ENCODE measurements at regions not wholly inside any gene's neighbourhood (a gene's known extent, or its start where the extent isn't known, plus 50 kb on each side); places are given as distances from the start of the nearest gene placed in this dataset.

- 68 to 76% methylated on average over 5 of the region's 5 CpGs for WGBS, 2 donors
- no peaks in the 10 kb centered on the region for H3K9me3 ChIP-seq (ENCODE audit: control insufficient read depth, low read length)
Measured at GRCh38 chr3:135699741-135700140, 265.8 kb upstream of the PPP2R3A start.

GRCh38 chr3:135706758-135707375 is 258.7 kb upstream of the PPP2R3A start:
- intact Hi-C loops (cut with DNase I): no loop called here
- Histone ChIP-seq H3K4me1 (ENCODE audit: control insufficient read depth in 1 of 2, insufficient read depth in 2 of 2, low read length in 2 of 2) (no peaks in the 10 kb centered on the region), H3K9me3 (ENCODE audit: control insufficient read depth, low read length) (peaks cover 2% of the 10 kb centered on the region), H3K27me3 (ENCODE audit: control insufficient read depth in 1 of 2, insufficient read depth in 2 of 2, low read length in 1 of 2) (peaks cover 0 to 2% of the 10 kb centered on the region in 2 donors), H3K4me3 (ENCODE audit: low read length in 2 of 2) (no peak overlapping the region), H3K27ac (ENCODE audit: low read depth in 1 of 2, low read length in 2 of 2) (no peak overlapping the region), H3K36me3 (ENCODE audit: control insufficient read depth in 1 of 2, insufficient read depth in 2 of 2, low read length in 1 of 2) (no peaks in the 10 kb centered on the region)
- ATAC-seq (ENCODE audit: low FRiP score) (no peak), DNase-seq (no peak)
- 46 to 47% methylated on average over 4 of the region's 4 CpGs for WGBS, 2 donors

More at GRCh38 chr3:135699741-135700140, 265.8 kb upstream of the PPP2R3A start:
- no peak overlapping the region for H3K4me3 ChIP-seq (ENCODE audit: low read length in 2 of 2)
- no peaks in the 10 kb centered on the region for H3K4me1 ChIP-seq (ENCODE audit: control insufficient read depth in 1 of 2, insufficient read depth in 2 of 2, low read length in 2 of 2)
- ATAC-seq (ENCODE audit: low FRiP score) (no peak), DNase-seq (no peak)
- H3K27me3 ChIP-seq (ENCODE audit: control insufficient read depth in 1 of 2, insufficient read depth in 2 of 2, low read length in 1 of 2): peaks cover 0 to 2% of the 10 kb centered on the region in 2 donors
- H3K27ac ChIP-seq (ENCODE audit: low read depth in 1 of 2, low read length in 2 of 2): no peak overlapping the region
- intact Hi-C loops (cut with DNase I): no loop called here
- no peaks in the 10 kb centered on the region for H3K36me3 ChIP-seq (ENCODE audit: control insufficient read depth in 1 of 2, insufficient read depth in 2 of 2, low read length in 1 of 2)

- Histone ChIP-seq H3K4me1 (ENCODE audit: control insufficient read depth in 1 of 2, insufficient read depth in 2 of 2, low read length in 2 of 2) (no peaks in the 10 kb centered on the region), H3K27ac (ENCODE audit: low read depth in 1 of 2, low read length in 2 of 2) (no peak overlapping the region), H3K27me3 (ENCODE audit: control insufficient read depth in 1 of 2, insufficient read depth in 2 of 2, low read length in 1 of 2) (no peaks in the 10 kb centered on the region), H3K9me3 (ENCODE audit: control insufficient read depth, low read length) (peaks cover 4% of the 10 kb centered on the region), H3K4me3 (ENCODE audit: low read length in 2 of 2) (no peak overlapping the region), H3K36me3 (ENCODE audit: control insufficient read depth in 1 of 2, insufficient read depth in 2 of 2, low read length in 1 of 2) (no peaks in the 10 kb centered on the region)
- 75 to 76% methylated on average over 1 of the region's 1 CpG for WGBS, 2 donors
- ATAC-seq (ENCODE audit: low FRiP score): no peak
- intact Hi-C loops (cut with DNase I): no loop called here
- DNase-seq: no peak
Measured at GRCh38 chr3:135719449-135719848, 246.1 kb upstream of the PPP2R3A start.

- intact Hi-C loops (cut with DNase I): no loop called here
- no peak overlapping the region for H3K4me3 ChIP-seq (ENCODE audit: low read length in 2 of 2)
- H3K27me3 ChIP-seq (ENCODE audit: control insufficient read depth in 1 of 2, insufficient read depth in 2 of 2, low read length in 1 of 2): no peaks in the 10 kb centered on the region
- DNase-seq (no peak), ATAC-seq (ENCODE audit: low FRiP score) (no peak)
- peaks cover 2% of the 10 kb centered on the region for H3K9me3 ChIP-seq (ENCODE audit: control insufficient read depth, low read length)
- 79 to 82% methylated on average over 3 of the region's 3 CpGs for WGBS, 2 donors
- H3K36me3 ChIP-seq (ENCODE audit: control insufficient read depth in 1 of 2, insufficient read depth in 2 of 2, low read length in 1 of 2): no peaks in the 10 kb centered on the region
- no peak overlapping the region for H3K27ac ChIP-seq (ENCODE audit: low read depth in 1 of 2, low read length in 2 of 2)
- no peaks in the 10 kb centered on the region for H3K4me1 ChIP-seq (ENCODE audit: control insufficient read depth in 1 of 2, insufficient read depth in 2 of 2, low read length in 2 of 2)
Measured at GRCh38 chr3:135728007-135728721, 237.4 kb upstream of the PPP2R3A start.

- Histone ChIP-seq H3K9me3 (ENCODE audit: control insufficient read depth, low read length) (peaks cover 2% of the 10 kb centered on the region), H3K27ac (ENCODE audit: low read depth in 1 of 2, low read length in 2 of 2) (no peak overlapping the region), H3K4me3 (ENCODE audit: low read length in 2 of 2) (no peak overlapping the region), H3K27me3 (ENCODE audit: control insufficient read depth in 1 of 2, insufficient read depth in 2 of 2, low read length in 1 of 2) (no peaks in the 10 kb centered on the region), H3K36me3 (ENCODE audit: control insufficient read depth in 1 of 2, insufficient read depth in 2 of 2, low read length in 1 of 2) (no peaks in the 10 kb centered on the region), H3K4me1 (ENCODE audit: control insufficient read depth in 1 of 2, insufficient read depth in 2 of 2, low read length in 2 of 2) (no peaks in the 10 kb centered on the region)
- 62 to 65% methylated on average over 2 of the region's 2 CpGs for WGBS, 2 donors
- no peak for DNase-seq
- no peak for ATAC-seq (ENCODE audit: low FRiP score)
- intact Hi-C loops (cut with DNase I): no loop called here
Measured at GRCh38 chr3:135731546-135731945, 234.0 kb upstream of the PPP2R3A start.

- Histone ChIP-seq H3K9me3 (ENCODE audit: control insufficient read depth, low read length) (peaks cover 7% of the 10 kb centered on the region), H3K4me1 (ENCODE audit: control insufficient read depth in 1 of 2, insufficient read depth in 2 of 2, low read length in 2 of 2) (no peaks in the 10 kb centered on the region), H3K36me3 (ENCODE audit: control insufficient read depth in 1 of 2, insufficient read depth in 2 of 2, low read length in 1 of 2) (no peaks in the 10 kb centered on the region), H3K4me3 (ENCODE audit: low read length in 2 of 2) (no peak overlapping the region), H3K27ac (ENCODE audit: low read depth in 1 of 2, low read length in 2 of 2) (no peak overlapping the region), H3K27me3 (ENCODE audit: control insufficient read depth in 1 of 2, insufficient read depth in 2 of 2, low read length in 1 of 2) (no peaks in the 10 kb centered on the region)
- WGBS, 2 donors: 43 to 51% methylated on average over 6 of the region's 6 CpGs
- intact Hi-C loops (cut with DNase I): no loop called here
- DNase-seq (no peak), ATAC-seq (ENCODE audit: low FRiP score) (no peak)
Measured at GRCh38 chr3:135736740-135737139, 228.8 kb upstream of the PPP2R3A start.

- intact Hi-C loops (cut with DNase I): no loop called here
- no peak overlapping the region for H3K27ac ChIP-seq (ENCODE audit: low read depth in 1 of 2, low read length in 2 of 2)
- H3K27me3 ChIP-seq (ENCODE audit: control insufficient read depth in 1 of 2, insufficient read depth in 2 of 2, low read length in 1 of 2): no peaks in the 10 kb centered on the region
- DNase-seq: no peak
- no peaks in the 10 kb centered on the region for H3K36me3 ChIP-seq (ENCODE audit: control insufficient read depth in 1 of 2, insufficient read depth in 2 of 2, low read length in 1 of 2)
- 36 to 41% methylated on average over 2 of the region's 2 CpGs for WGBS, 2 donors
- no peaks in the 10 kb centered on the region for H3K4me1 ChIP-seq (ENCODE audit: control insufficient read depth in 1 of 2, insufficient read depth in 2 of 2, low read length in 2 of 2)
- ATAC-seq (ENCODE audit: low FRiP score): no peak
- H3K9me3 ChIP-seq (ENCODE audit: control insufficient read depth, low read length): peaks cover 7% of the 10 kb centered on the region
- H3K4me3 ChIP-seq (ENCODE audit: low read length in 2 of 2): no peak overlapping the region
Measured at GRCh38 chr3:135739779-135740178, 225.7 kb upstream of the PPP2R3A start.

GRCh38 chr3:135740211-135740610 is 225.3 kb upstream of the PPP2R3A start:
- H3K9me3 ChIP-seq (ENCODE audit: control insufficient read depth, low read length): peaks cover 7% of the 10 kb centered on the region
- no peaks in the 10 kb centered on the region for H3K36me3 ChIP-seq (ENCODE audit: control insufficient read depth in 1 of 2, insufficient read depth in 2 of 2, low read length in 1 of 2)
- H3K27ac ChIP-seq (ENCODE audit: low read depth in 1 of 2, low read length in 2 of 2): no peak overlapping the region
- H3K4me1 ChIP-seq (ENCODE audit: control insufficient read depth in 1 of 2, insufficient read depth in 2 of 2, low read length in 2 of 2): no peaks in the 10 kb centered on the region
- no peak for ATAC-seq (ENCODE audit: low FRiP score)
- WGBS, 2 donors: 31 to 44% methylated on average over 9 of the region's 9 CpGs
- DNase-seq: no peak
- H3K27me3 ChIP-seq (ENCODE audit: control insufficient read depth in 1 of 2, insufficient read depth in 2 of 2, low read length in 1 of 2): no peaks in the 10 kb centered on the region
- intact Hi-C loops (cut with DNase I): no loop called here
- H3K4me3 ChIP-seq (ENCODE audit: low read length in 2 of 2): no peak overlapping the region

- no peak for DNase-seq
- H3K27me3 ChIP-seq (ENCODE audit: control insufficient read depth in 1 of 2, insufficient read depth in 2 of 2, low read length in 1 of 2): no peaks in the 10 kb centered on the region
- ATAC-seq (ENCODE audit: low FRiP score): no peak
- no peak overlapping the region for H3K4me3 ChIP-seq (ENCODE audit: low read length in 2 of 2)
- intact Hi-C loops (cut with DNase I): no loop called here
- H3K27ac ChIP-seq (ENCODE audit: low read depth in 1 of 2, low read length in 2 of 2): no peak overlapping the region
- H3K9me3 ChIP-seq (ENCODE audit: control insufficient read depth, low read length): peaks cover 7% of the 10 kb centered on the region
- no peaks in the 10 kb centered on the region for H3K4me1 ChIP-seq (ENCODE audit: control insufficient read depth in 1 of 2, insufficient read depth in 2 of 2, low read length in 2 of 2)
- no peaks in the 10 kb centered on the region for H3K36me3 ChIP-seq (ENCODE audit: control insufficient read depth in 1 of 2, insufficient read depth in 2 of 2, low read length in 1 of 2)
Measured at GRCh38 chr3:135740751-135741150, 224.8 kb upstream of the PPP2R3A start.

All from aorta (tissue), 5 donors.